Stimulated activated CD8-positive, alpha-beta memory T cell treated with anti-CD3 and anti-CD28 coated beads, Interleukin-7, amount 100 ng/mL, for 24 hours (primary cell): ENCODE measurements at regions not wholly inside any gene's neighbourhood (a gene's known extent, or its start where the extent isn't known, plus 50 kb on each side); places are given as distances from the start of the nearest gene placed in this dataset.

Experiments
- DNase-seq: peaks from one replicate; pipeline ENCODE4 v3.0.0-alpha.2; 2020; ENCODE audit warnings: low read depth

DNA sequence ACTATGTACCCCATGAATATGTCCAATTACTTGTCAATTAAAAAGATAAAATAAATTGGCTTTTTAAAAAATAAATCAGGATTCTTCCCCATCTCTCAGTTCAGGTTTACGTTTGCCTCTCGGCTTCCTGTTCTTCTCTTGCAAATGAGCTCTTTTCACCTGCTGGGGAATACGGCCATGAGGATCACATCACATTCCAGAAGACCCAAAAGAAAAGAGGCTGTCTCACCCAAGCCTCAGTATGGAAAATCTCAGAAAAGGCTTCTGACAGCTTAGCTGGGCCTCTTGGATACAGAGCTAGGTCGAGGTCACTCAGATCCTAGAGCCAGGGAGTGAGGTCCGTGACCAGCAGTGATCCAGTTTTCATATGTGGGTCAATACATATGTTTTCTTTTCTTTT lies 171.2 kb upstream of the SDK2 start:
- no peak for DNase-seq

DNA sequence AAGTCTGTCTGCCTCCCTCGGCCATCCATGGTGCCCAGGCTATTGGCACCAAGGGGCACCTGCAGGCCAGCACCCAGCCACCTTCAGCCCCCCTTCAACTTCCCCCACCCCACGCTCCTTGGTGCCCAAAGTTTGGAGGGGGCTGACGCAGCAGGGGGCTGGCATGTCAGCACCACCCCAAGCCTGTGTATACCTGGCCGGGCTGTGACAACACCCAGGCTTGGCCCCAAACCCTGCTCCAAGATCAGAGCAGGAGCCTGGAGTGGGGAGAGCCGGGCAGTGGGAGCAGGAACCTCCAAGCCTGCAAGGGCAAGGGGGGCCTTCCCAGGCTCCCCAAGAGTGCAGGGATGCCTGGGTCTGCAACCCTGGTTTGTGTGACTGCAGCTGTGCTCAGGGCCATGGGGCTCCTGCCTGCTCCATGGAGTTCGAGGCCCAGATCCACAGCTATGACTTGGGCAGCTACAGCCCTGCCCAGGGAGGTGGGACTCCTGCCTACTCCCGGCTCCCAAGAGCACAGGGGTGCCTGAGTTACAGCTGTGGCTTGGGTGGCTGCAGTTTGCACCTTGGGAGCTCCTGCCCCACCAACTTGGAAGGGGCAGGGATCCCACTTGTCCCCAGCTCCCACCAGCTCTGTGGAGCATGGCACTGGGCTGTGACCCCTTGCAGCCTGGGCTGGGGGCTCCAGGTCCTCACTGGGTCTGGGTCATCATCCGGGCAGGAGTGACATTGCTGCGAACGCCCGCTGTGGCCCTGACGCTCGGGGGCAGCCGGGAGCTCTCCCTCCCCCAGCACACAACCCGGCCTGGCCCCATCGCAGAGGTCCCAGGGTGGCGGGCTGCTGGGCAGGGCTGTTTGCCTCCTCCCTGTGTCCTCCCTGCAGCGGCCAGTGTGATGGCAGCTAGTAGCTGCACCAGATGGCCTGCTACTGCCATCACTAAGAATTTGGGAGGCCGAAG lies 175.5 kb upstream of the SDK2 start:
- DNase-seq = no peak

- no peak for DNase-seq
Measured at GRCh38 chr17:73820686-73821448, 176.6 kb upstream of the SDK2 start.

- no peak for DNase-seq
Measured at GRCh38 chr17:73821665-73822064, 177.4 kb upstream of the SDK2 start.

- no peak for DNase-seq
Measured at GRCh38 chr17:73822371-73822770, 178.1 kb upstream of the SDK2 start.

GRCh38 chr17:73823684-73824083 lies 179.4 kb upstream of the SDK2 start:
- no peak for DNase-seq

DNA sequence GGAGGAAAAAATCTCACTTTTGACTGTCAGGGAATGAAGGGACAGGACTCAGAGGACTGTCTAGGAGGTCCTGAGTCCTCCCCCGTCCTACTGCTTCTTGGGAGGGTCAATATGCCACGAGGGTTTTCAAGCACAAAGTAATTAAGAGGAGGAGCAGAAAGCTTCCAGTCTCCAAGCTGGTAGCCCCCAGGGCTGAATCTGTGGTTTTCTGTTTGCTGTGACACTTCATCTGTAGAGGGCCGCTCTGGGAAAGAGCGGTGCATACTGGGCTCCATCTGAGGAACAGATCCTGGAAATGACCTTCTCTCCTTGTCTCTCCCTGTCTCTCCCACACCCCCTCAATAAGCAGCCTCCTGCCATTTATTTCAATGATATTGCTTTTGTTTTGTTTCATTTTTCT lies 180.1 kb upstream of the SDK2 start:
- DNase-seq = no peak

- DNase-seq = no peak
Measured at GRCh38 chr17:73826181-73826871, 182.1 kb upstream of the SDK2 start.

DNA sequence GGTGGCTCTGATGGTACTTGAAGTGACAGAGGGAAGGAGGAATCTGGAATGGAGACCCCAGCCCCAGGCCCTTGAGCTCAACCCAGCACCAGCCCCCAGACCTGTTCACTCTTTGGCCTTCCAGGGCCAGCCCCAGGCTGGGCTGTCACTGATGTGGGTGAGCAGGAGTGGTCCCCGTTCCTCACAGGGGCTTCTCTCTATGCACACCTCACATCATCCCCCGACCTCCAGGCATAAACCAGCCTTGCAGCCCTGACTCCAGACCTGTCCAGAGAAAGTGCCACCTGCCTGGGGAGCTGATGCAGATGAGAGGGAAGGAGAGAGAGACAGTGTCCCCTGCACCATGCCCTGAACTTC lies 182.6 kb upstream of the SDK2 start:
- DNase-seq = no peak

GRCh38 chr17:73827627-73828291 lies 183.5 kb upstream of the SDK2 start:
- DNase-seq = no peak

- no peak for DNase-seq
Measured at GRCh38 chr17:73829676-73830280, 185.5 kb upstream of the SDK2 start.

- DNase-seq = no peak
Measured at GRCh38 chr17:73831699-73832098, 187.5 kb upstream of the SDK2 start.

GRCh38 chr17:73833775-73834488 lies 189.7 kb upstream of the SDK2 start:
- DNase-seq = no peak

- DNase-seq = no peak
Measured at GRCh38 chr17:73834684-73835343, 190.6 kb upstream of the SDK2 start.

DNA sequence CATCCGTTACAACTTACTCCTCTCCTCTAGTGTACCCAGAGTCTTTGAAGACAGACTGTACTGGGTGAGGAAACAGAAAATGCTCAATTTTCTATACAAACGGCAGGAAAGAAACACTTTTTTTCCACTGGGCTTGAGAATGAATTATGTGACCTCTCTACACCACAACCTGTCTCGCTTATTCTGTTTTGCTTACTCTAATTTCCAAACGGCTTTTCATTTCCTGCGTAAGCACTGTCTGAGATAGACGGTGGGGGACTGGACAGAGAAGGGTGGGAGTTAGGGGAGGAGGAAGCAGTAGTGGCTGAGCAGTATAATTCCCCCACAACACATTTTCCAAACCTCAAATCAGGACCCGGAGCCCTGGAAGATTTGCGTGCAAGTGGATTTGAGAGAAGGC lies 191.4 kb upstream of the SDK2 start:
- no peak for DNase-seq

- no peak for DNase-seq
Measured at GRCh38 chr17:73838815-73839214, 194.6 kb upstream of the SDK2 start.

DNA sequence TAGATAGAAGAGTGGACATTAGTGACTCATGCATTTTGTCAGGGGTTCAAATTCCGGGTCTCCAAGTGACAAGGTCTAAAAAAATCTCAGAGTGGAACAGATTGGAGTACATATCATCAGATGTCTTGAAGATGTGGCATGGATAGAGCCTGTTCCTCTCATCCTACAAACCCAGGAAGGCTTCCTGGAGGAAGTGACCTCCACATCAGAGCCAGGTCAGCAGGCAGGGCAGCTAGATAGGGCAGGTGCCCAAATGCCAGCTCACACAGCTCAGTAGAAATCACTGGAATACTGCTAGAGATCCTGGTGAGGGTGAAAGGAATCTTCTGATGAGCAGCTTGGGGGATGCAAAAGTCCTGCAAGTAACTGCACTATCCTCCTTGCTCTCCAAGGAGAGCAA lies 196.6 kb upstream of the SDK2 start:
- DNase-seq = no peak

DNA sequence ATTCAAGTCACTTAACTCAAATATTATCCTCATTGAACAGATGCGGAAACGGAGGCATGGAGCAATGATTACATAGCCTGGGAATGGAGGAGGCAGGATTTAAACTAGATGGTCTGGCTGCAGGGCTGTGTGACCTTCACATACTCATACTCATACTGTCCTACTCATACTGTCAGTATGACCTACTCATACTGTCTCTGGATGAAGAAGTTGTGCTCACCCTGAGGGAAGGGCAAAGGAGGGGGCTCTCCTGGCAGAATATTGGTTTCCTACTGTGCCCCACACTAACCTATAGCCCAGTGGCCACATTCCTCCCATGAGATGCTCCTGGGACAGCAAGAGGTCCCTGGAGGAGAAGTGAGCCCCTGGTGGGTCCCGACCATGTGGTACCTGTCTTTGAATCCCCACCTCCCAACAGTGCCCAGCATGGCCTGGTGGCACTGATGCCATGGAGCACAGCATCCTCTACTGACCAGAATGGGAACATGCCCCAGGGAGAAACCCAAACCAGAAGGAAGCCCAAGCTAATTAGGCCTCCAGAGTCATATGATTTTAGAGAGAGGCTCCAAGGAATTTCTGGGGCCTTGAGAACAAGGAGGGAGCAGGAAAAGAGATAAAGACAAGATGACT lies 197.3 kb upstream of the SDK2 start:
- DNase-seq = no peak

DNA sequence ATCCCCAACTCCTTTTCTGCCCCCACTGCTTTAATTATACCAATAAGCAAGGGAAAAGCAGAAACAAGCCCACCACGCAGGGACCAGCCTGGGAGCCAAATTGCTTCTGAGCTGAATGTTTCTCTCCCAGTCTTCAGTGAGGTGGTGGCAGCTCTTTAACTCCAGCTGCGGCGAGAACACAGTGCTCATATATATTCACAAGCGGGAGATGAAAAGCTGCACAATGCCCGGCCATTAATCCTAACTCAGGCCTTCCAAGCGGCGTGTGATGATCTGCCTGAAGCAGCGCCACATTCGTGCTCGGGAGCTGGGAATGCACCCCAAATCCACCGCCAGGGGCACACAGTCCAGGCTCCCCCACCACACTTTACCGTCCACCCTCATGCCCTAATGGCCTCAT lies 203.7 kb upstream of the SDK2 start:
- DNase-seq = no peak

- DNase-seq = no peak
Measured at GRCh38 chr17:73850426-73850825, 206.2 kb upstream of the SDK2 start.
